GM10248 (cell line): ENCODE measurements at regions not wholly inside any gene's neighbourhood (a gene's known extent, or its start where the extent isn't known, plus 50 kb on each side); places are given as distances from the start of the nearest gene placed in this dataset.

Experiments
- CTCF ChIA-PET: fragments of 300-600 bp; sonication (Branson Sonifier 250); formaldehyde crosslinking; extraction: SDS; loops from one replicate; lab custom pipeline; 2021; ENCODE audit warnings: antibody characterized with exemption; lab: Yijun Ruan, JAX
- POLR2A ChIA-PET: fragments of 350-650 bp; sonication (Branson Sonifier 250); formaldehyde crosslinking; extraction: SDS; loops from one replicate; lab custom pipeline; 2020; ENCODE audit warnings: antibody characterized with exemption; lab: Yijun Ruan, JAX
- DNase-seq: peaks from one replicate; pipeline ENCODE4 v3.0.0; 2012; ENCODE audit errors: extremely low spot score
- TF ChIP-seq, protein P1 (sequence below): IDR thresholded peaks from 2 replicates; pipeline ENCODE4 v1.5.1; 2012; ENCODE audit warnings: mild to moderate bottlenecking, low read depth; ENCODE audit errors: extremely low read depth, missing control alignments, control extremely low read depth

DNA sequence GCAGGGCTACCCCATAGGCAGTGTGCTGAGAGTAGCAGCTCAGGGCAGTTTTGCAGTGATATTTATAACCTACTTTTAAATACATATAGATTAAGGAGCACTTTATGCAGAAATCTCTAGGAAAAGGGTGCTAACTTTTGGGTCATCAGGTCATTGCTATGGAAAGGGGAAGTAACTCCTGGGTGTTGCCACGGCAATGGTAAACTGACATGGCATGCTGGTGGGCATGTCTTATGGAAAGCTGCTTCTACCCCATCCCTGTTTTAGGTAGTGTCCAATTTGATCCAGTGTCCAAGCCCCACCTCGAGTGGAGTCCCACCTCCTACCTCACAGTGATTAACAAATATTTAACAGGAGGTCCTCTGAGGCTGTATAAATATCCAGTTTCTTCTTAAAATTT is 56.8 kb upstream of the XPA start:
- POLR2A ChIA-PET = no interaction called here
- DNase-seq = no peak
- TF ChIP-seq, protein P1, sequence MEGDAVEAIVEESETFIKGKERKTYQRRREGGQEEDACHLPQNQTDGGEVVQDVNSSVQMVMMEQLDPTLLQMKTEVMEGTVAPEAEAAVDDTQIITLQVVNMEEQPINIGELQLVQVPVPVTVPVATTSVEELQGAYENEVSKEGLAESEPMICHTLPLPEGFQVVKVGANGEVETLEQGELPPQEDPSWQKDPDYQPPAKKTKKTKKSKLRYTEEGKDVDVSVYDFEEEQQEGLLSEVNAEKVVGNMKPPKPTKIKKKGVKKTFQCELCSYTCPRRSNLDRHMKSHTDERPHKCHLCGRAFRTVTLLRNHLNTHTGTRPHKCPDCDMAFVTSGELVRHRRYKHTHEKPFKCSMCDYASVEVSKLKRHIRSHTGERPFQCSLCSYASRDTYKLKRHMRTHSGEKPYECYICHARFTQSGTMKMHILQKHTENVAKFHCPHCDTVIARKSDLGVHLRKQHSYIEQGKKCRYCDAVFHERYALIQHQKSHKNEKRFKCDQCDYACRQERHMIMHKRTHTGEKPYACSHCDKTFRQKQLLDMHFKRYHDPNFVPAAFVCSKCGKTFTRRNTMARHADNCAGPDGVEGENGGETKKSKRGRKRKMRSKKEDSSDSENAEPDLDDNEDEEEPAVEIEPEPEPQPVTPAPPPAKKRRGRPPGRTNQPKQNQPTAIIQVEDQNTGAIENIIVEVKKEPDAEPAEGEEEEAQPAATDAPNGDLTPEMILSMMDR = no peak
- CTCF ChIA-PET = interaction anchor here (1.0 to 1.6 kb wide), 2 partner anchors 14 to 27 kb away, joined by 3 read pairs; no protein-coding TSS in a partner anchor

- CTCF ChIA-PET = interaction anchor here (0.8 to 1.6 kb wide), 3 partner anchors 10 to 25 kb away, joined by 3 read pairs; no protein-coding TSS in a partner anchor
These were observed 58.6 kb upstream of the XPA start for GRCh38 chr9:97755618-97756267.

GRCh38 chr9:97756991-97757390 is 59.9 kb upstream of the XPA start:
- CTCF ChIA-PET = no interaction called here
- TF ChIP-seq, protein P1 = no peak
- DNase-seq = no peak
- POLR2A ChIA-PET = no interaction called here

More at GRCh38 chr9:97755618-97756267, 58.6 kb upstream of the XPA start:
- no peak for DNase-seq
- POLR2A ChIA-PET = no interaction called here
- TF ChIP-seq, protein P1 = no peak

- CTCF ChIA-PET = interaction anchor here (1.9 kb wide), 1 partner anchor 8 kb away, joined by 4 read pairs; no protein-coding TSS in a partner anchor
- DNase-seq = no peak
- POLR2A ChIA-PET = no interaction called here
- TF ChIP-seq, protein P1 = no peak
These were observed 61.3 kb upstream of the XPA start for GRCh38 chr9:97758334-97758916.

- CTCF ChIA-PET = interaction anchor here (1.9 kb wide), 1 partner anchor 9 kb away, joined by 4 read pairs; no protein-coding TSS in a partner anchor
- no peak for DNase-seq
- TF ChIP-seq, protein P1 = no peak
- POLR2A ChIA-PET = no interaction called here
These were observed 62.6 kb upstream of the XPA start for GRCh38 chr9:97759581-97760288.

DNA sequence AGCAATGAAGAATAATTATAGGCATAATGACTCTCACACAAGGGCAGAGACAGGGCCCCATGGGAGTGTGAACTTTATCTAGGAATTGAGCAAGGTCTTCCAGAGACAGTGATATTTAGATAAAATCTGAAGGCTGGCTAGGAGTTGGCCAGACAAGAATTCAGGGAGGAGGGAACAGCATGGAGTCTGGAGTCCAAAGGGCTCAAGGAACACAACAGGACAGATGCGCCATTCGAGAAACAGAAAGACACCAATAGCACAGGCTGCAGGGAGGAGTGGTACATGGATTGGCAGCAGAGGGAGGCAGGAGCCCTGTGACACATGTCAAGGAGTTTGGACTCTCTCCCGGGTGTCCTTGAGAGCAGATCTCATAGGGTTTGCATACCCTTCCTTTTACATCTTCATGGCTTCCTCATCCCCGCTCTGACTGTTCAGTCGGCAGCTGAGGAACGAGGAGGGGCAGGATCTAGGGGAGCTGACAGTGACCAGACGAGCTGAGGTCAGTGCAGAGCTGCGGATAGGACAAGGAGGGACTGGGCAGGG is 64.0 kb upstream of the XPA start:
- TF ChIP-seq, protein P1 = no peak

More for the DNA sequence above, 64.0 kb upstream of the XPA start:
- POLR2A ChIA-PET = no interaction called here
- CTCF ChIA-PET = no interaction called here
- no peak for DNase-seq
